BJ (cell line): ENCODE measurements at regions not wholly inside any gene's neighbourhood (a gene's known extent, or its start where the extent isn't known, plus 50 kb on each side); places are given as distances from the start of the nearest gene placed in this dataset.

Source experiments
- CTCF ChIA-PET: fragments of 350-600 bp; formaldehyde crosslinking; extraction: SDS; loops from one replicate; lab custom pipeline; 2021; ENCODE audit warnings: antibody characterized with exemption, inconsistent platforms; lab: Yijun Ruan, JAX
- POLR2A ChIA-PET: fragments of 300-600 bp; sonication (Branson Sonifier 250); formaldehyde crosslinking; extraction: SDS; loops from one replicate; lab custom pipeline; 2021; ENCODE audit warnings: antibody characterized with exemption; lab: Charles Lee
- DNase-seq: peaks from one replicate; pipeline ENCODE4 v3.0.0-alpha.2; 2011; ENCODE audit warnings: low read depth
- H3K27me3 ChIP-seq: 2 replicates; pipeline ENCODE4 v1.6.0; 2011; ENCODE audit warnings: low read length; ENCODE audit not compliant: control insufficient read depth, insufficient read depth
- H3K36me3 ChIP-seq: 2 replicates; pipeline ENCODE4 v1.5.1; 2011; ENCODE audit warnings: low read length; ENCODE audit not compliant: control insufficient read depth, insufficient read depth
- H3K4me3 ChIP-seq: 2 replicates; pipeline ENCODE4 v1.5.1; 2011; ENCODE audit warnings: low read depth, mild to moderate bottlenecking, control low read depth, low read length
- TF ChIP-seq, protein P1 (sequence below): IDR thresholded peaks from 2 replicates; pipeline ENCODE4 v1.5.1; 2011; ENCODE audit warnings: low read depth, mild to moderate bottlenecking, control low read depth, inconsistent platforms, low read length, moderate library complexity; ENCODE audit not compliant: insufficient read depth

- DNase-seq: no peak
- POLR2A ChIA-PET: interaction anchor here (0.7 kb wide), 1 partner anchor 28 kb away, joined by 3 read pairs; no protein-coding TSS in a partner anchor
- H3K4me3 ChIP-seq: no peak overlapping the region
- no peaks in the 10 kb centered on the region for H3K27me3 ChIP-seq
- TF ChIP-seq, protein P1, sequence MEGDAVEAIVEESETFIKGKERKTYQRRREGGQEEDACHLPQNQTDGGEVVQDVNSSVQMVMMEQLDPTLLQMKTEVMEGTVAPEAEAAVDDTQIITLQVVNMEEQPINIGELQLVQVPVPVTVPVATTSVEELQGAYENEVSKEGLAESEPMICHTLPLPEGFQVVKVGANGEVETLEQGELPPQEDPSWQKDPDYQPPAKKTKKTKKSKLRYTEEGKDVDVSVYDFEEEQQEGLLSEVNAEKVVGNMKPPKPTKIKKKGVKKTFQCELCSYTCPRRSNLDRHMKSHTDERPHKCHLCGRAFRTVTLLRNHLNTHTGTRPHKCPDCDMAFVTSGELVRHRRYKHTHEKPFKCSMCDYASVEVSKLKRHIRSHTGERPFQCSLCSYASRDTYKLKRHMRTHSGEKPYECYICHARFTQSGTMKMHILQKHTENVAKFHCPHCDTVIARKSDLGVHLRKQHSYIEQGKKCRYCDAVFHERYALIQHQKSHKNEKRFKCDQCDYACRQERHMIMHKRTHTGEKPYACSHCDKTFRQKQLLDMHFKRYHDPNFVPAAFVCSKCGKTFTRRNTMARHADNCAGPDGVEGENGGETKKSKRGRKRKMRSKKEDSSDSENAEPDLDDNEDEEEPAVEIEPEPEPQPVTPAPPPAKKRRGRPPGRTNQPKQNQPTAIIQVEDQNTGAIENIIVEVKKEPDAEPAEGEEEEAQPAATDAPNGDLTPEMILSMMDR: no peak
- CTCF ChIA-PET: interaction anchor here (1.9 kb wide), 1 partner anchor 36 kb away, joined by 7 read pairs; no protein-coding TSS in a partner anchor
- H3K36me3 ChIP-seq: peaks cover 20% of the 10 kb centered on the region
Observed at GRCh38 chr17:31595076-31595475, 203.6 kb downstream of the RAB11FIP4 start.

GRCh38 chr17:31594416-31594815 is 202.9 kb downstream of the RAB11FIP4 start:
- ChIA-PET POLR2A (no interaction called here), CTCF (interaction anchor here (1.0 to 1.9 kb wide), 3 partner anchors 35 to 248 kb away, joined by 3 to 7 read pairs (median 4); no protein-coding TSS in a partner anchor)
- H3K27me3 ChIP-seq: no peaks in the 10 kb centered on the region
- H3K4me3 ChIP-seq: no peak overlapping the region
- TF ChIP-seq, protein P1: no peak
- H3K36me3 ChIP-seq: peaks cover 20% of the 10 kb centered on the region
- no peak for DNase-seq

DNA sequence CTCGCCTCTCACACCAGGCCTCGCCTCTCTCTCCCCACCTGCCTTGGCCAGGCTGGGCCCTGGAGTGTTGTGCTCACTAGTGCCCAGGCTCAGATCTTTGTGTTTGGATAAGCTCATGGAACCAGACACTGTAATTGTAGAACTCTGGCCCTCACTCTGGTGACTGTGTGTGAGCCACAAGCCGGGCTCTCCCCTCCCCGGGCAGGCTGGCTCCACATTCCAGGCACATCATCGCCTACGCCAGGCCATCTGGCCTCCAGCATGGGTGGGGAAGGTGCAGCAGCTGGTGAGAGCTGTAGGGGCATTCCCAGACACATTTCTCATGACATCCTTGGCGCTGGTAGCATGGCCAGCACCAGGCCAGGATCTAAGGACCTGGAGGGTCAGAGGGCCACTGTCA is 202.3 kb downstream of the RAB11FIP4 start:
- no peak overlapping the region for H3K4me3 ChIP-seq
- CTCF ChIA-PET: interaction anchor here (0.5 to 1.9 kb wide), 4 partner anchors 35 to 248 kb away, joined by 3 to 7 read pairs (median 4); no protein-coding TSS in a partner anchor
- peaks cover 20% of the 10 kb centered on the region for H3K36me3 ChIP-seq
- TF ChIP-seq, protein P1: no peak
- H3K27me3 ChIP-seq: no peaks in the 10 kb centered on the region
- DNase-seq: no peak
- POLR2A ChIA-PET: no interaction called here

DNA sequence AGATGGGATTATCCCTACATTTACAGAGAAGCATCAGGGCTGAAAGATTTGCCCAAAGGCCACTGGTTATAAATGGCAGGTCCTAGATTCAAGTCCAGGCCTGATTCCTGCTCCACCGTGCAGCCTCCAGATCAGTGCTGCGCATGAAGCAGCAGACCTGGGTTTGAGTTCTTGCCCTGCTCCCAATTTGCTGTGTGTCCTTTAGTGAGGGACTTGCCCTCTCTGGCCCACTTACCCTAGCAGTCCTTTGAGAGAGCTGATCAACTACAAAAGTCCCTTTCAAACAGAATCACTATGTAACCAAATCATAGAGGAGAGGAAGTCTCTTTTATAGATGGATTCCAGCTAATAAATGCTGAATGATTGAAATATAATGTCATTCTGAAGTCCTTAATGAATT is 200.4 kb downstream of the RAB11FIP4 start:
- no peak for DNase-seq
- POLR2A ChIA-PET: no interaction called here
- Histone ChIP-seq H3K4me3 (no peak overlapping the region), H3K36me3 (peaks cover 15% of the 10 kb centered on the region), H3K27me3 (no peaks in the 10 kb centered on the region)
- CTCF ChIA-PET: interaction anchor here (0.6 to 1.3 kb wide), 3 partner anchors 10 to 251 kb away, joined by 3 read pairs; no protein-coding TSS in a partner anchor
- TF ChIP-seq, protein P1: no peak

DNA sequence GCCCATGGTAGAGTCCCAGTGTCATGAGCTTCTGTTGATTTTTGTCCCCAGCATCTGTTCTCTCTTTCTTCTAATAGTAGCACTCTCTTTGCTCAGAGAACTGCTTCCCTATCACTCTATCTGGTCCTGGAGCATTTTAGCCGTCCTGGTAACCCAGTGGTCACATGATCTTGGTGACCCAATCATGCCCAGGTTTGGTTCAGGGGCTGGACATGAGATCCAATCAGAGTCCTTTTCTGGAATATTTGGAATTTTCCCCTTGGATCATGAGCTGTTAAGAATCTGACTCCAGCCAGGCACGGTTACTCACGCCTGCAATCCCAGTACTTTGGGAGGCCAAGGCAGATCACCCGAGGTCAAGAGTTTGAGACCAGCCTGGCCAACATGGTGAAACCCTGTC is 197.0 kb downstream of the RAB11FIP4 start:
- DNase-seq: no peak
- Histone ChIP-seq H3K27me3 (no peaks in the 10 kb centered on the region), H3K36me3 (peaks cover 22% of the 10 kb centered on the region), H3K4me3 (no peak overlapping the region)
- TF ChIP-seq, protein P1: no peak
- CTCF ChIA-PET: interaction anchor here (1.0 to 1.5 kb wide), 3 partner anchors 23 to 254 kb away, joined by 3 to 4 read pairs (median 3); no protein-coding TSS in a partner anchor
- POLR2A ChIA-PET: no interaction called here
